Thyroid gland (tissue), 4 donors: ENCODE measurements at regions not wholly inside any gene's neighbourhood (a gene's known extent, or its start where the extent isn't known, plus 50 kb on each side); places are given as distances from the start of the nearest gene placed in this dataset.
"Not testable (repeated sequence)": the region's sequence is repeated elsewhere in the genome, so short reads cannot be mapped to it uniquely, and the experiment has no call there.

ENCODE experiments used
- DNase-seq, 2 donors: peaks; one replicate each; pipeline ENCODE4 v3.0.0-alpha.2; 2019
- H3K27ac ChIP-seq, 3 donors: fragments of 200-600 bp; sonication (generic); 1 replicate in 2 of 3; 2 replicates in 1 of 3; pipeline ENCODE4 v1.5.1; 2016 to 2019; ENCODE audit warnings: mild to moderate bottlenecking in 1 of 3, moderate library complexity in 1 of 3
- H3K27me3 ChIP-seq: fragments of 200-600 bp; sonication (generic); one replicate; pipeline ENCODE4 v1.5.1; 2019
- H3K36me3 ChIP-seq, 2 donors: fragments of 200-600 bp; sonication (generic); one replicate each; pipeline ENCODE4 v1.5.1; 2016 to 2019
- H3K4me1 ChIP-seq, 2 donors: fragments of 200-600 bp; sonication (generic); one replicate each; pipeline ENCODE4 v1.5.1; 2017 to 2019
- H3K4me3 ChIP-seq, 3 donors: fragments of 200-600 bp; sonication (generic); replicated peaks in 1 of 3; 1 replicate in 2 of 3; 2 replicates in 1 of 3; pipeline ENCODE4 v1.5.1; 2016; ENCODE audit warnings: mild to moderate bottlenecking in 1 of 3
- H3K9me3 ChIP-seq: fragments of 200-600 bp; sonication (generic); one replicate; pipeline ENCODE4 v1.5.1; 2017
- CTCF ChIP-seq, 6 experiments: fragments of 200-600 bp in 3 of 6; fragments of 450-650 bp in 3 of 6; sonication (generic) in 3 of 6; IDR thresholded peaks; one replicate each; pipeline ENCODE4 v1.5.1; 2016 to 2019; ENCODE audit warnings: antibody characterized with exemption in 6 of 6, mild to moderate bottlenecking in 2 of 6, inconsistent platforms in 1 of 6, moderate library complexity in 1 of 6
- POLR2A ChIP-seq, 2 donors: fragments of 450-650 bp; IDR thresholded peaks; one replicate each; pipeline ENCODE4 v1.6.1; 2017; ENCODE audit warnings: antibody characterized with exemption in 2 of 2, mild to moderate bottlenecking in 2 of 2, moderate library complexity in 1 of 2
- WGBS, 2 donors: methylation state at CpG; one replicate each; pipeline ENCODE4 v1.1.5; 2017; 5-methylcytosine and 5-hydroxymethylcytosine counted together
- intact Hi-C: fragments of 100-400 bp; cut with DNase I; formaldehyde crosslinking; loops from one replicate; pipeline ENCODE4 v1.15.1; 2023

- Histone ChIP-seq H3K9me3 (no peaks in the 10 kb centered on the region), H3K4me3 (peak overlapping the region; percentile 20 to 47 (median 26)), H3K27ac (peak overlapping the region; percentile 42 to 72 (median 72)), H3K4me1 (peaks cover 4% of the 10 kb centered on the region in 2 donors), H3K27me3 (no peaks in the 10 kb centered on the region), H3K36me3 (no peaks in the 10 kb centered on the region)
- 0 to 2% methylated on average over 12 to 30 of the region's 51 CpGs for WGBS, 2 donors
- TF ChIP-seq CTCF (IDR thresholded peaks at IDR 0.05) (peak in 1 of 6 experiments; percentile 28), POLR2A (IDR thresholded peaks at IDR 0.05) (no peak)
- intact Hi-C loops: no loop called here
- DNase-seq: peak; percentile 80 to 83
Measured at GRCh38 chr2:131682122-131682944, 154.6 kb downstream of the CCDC74A start.

- H3K27me3 ChIP-seq, H3K9me3 ChIP-seq, DNase-seq, intact Hi-C loops, H3K4me1 ChIP-seq, H3K36me3 ChIP-seq: not testable (repeated sequence)
- 15 to 31% methylated on average over 9 of the region's 9 CpGs for WGBS, 2 donors
- Histone ChIP-seq H3K27ac (peak overlapping the region in 2 of 3 donors; percentile 72), H3K4me3 (peak overlapping the region in 2 of 3 donors; percentile 26 to 47)
Measured at GRCh38 chr2:131682945-131683330, 155.2 kb downstream of the CCDC74A start.

GRCh38 chr2:131684631-131685316 lies 157.1 kb downstream of the CCDC74A start:
- intact Hi-C loops, H3K27ac ChIP-seq, DNase-seq, H3K36me3 ChIP-seq, H3K27me3 ChIP-seq, H3K9me3 ChIP-seq, H3K4me3 ChIP-seq, H3K4me1 ChIP-seq: not testable (repeated sequence)
- 65 to 78% methylated on average over 4 of the region's 4 CpGs for WGBS, 2 donors

DNA sequence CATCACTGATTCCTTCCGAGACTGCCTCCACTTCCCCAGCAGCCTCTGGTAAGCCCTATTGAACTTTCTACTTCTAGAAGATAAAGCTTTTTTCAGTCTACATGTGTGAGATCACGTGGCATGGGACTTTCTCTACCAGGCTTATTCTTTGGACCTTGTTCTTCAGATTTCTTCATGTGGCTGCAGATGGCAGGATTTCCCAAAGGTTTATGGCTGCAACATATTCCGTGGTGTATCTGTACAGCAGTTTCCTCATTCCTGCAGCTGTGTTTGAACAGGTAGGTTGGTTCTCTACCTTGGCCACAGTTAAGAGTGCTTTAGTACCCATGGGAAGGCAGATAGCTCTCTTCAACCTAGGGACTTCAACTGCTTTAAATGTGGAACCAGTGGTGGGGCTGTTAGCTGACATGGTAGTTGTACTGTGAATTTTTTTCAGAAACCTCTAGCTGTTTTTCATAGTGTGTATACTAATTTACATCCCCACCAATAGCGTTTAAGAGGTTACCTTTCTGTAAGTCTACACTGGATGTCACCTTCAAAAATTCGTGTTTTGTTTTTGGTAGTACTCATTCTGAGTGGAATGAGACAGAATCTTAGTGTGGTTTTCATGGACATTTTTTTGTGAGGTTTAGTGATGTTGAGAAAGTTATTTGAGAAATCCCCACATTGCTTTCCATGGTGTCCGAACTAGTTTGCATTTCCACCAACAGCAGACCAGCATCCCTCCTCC lies 158.6 kb downstream of the CCDC74A start:
- intact Hi-C loops, H3K36me3 ChIP-seq, H3K4me1 ChIP-seq, H3K27me3 ChIP-seq, H3K9me3 ChIP-seq, DNase-seq, H3K27ac ChIP-seq, H3K4me3 ChIP-seq: not testable (repeated sequence)
- WGBS, 2 donors: 85 to 88% methylated on average over 6 of the region's 6 CpGs

DNA sequence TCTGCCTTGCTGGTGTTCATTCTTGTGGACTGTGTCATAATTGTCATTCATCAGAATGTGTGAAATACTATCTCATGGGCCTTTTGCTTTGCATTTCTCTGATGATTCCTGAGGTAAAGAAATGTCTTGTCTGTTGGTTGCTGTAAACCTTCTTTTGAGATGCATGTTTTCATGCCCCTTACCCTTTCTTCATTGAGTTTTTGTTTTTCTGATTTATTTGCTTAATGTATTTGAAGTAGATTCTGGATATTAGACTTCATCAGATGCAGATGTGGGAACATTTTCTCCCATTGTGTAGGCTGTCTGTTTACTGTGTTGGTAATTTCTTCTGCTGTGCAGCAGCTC lies 159.2 kb downstream of the CCDC74A start:
- H3K36me3 ChIP-seq, H3K9me3 ChIP-seq, intact Hi-C loops, DNase-seq, H3K4me1 ChIP-seq, H3K27ac ChIP-seq, H3K27me3 ChIP-seq, H3K4me3 ChIP-seq: not testable (repeated sequence)

DNA sequence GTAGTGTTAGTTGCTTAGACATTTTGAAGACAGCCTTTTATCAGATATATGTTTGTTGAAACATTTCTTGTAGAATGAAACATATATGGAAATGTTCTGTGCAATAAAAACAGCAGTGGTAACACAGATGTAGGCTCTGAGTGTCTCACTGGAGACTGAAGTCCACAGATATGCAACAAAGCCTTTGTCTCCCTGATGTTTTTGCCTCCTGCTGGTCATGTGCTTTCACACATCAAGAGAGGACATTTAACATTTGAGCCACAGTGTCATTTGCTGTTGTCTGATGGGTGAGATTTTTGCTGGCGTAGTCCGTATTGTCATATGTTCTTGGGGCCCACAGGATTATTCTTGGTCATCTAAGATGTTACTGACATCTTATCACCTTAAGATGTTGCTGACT lies 161.4 kb downstream of the CCDC74A start:
- intact Hi-C loops, DNase-seq, H3K27me3 ChIP-seq, H3K4me1 ChIP-seq, H3K9me3 ChIP-seq, H3K4me3 ChIP-seq, H3K27ac ChIP-seq, H3K36me3 ChIP-seq: not testable (repeated sequence)
- WGBS, 2 donors: 100% methylated on average over 2 of the region's 2 CpGs

- H3K9me3 ChIP-seq, DNase-seq, H3K4me3 ChIP-seq, H3K36me3 ChIP-seq, H3K27me3 ChIP-seq, H3K27ac ChIP-seq, intact Hi-C loops, H3K4me1 ChIP-seq: not testable (repeated sequence)
- WGBS, 2 donors: 61 to 63% methylated on average over 2 of the region's 2 CpGs
Measured at GRCh38 chr2:131711268-131711667, 183.6 kb downstream of the CCDC74A start.

DNA sequence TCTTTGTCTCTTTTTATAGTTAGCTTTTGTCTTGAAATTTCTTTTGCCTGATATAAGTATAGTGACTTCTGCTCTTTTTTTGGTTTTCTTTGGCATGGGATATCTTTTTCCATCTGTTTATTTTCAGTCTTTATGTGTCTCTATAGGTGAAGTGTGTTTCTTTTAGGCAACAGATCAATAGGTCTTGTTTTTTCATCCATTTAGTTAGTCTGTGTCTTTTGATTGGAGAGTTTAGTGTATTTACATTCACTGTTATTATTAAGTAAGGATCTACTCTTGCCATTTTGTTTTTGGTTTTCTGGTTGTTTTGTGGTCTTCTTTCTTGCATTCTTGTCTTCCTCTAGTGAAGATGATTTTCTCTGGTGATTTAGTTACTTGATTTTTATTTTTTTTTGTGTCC lies 190.2 kb downstream of the CCDC74A start:
- H3K36me3 ChIP-seq, H3K27me3 ChIP-seq, H3K4me1 ChIP-seq, H3K27ac ChIP-seq, H3K9me3 ChIP-seq, intact Hi-C loops, H3K4me3 ChIP-seq, DNase-seq: not testable (repeated sequence)

DNA sequence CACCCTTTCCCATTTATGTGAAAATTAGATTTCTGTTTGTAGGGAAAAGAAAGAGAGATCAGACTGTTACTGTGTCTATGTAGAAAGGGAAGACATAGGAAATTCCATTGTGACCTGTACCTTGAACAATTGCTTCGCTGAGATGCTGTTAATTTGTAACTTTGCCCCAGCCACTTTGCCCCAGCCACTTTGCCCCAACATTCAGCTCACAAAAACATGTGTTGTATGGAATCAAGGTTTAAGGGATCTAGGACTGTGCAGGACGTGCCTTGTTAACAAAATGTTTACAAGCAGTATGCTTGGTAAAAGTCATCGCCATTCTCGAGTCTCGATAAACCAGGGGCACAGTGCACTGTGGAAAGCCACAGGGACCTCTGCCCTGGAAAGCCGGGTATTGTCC lies 193.5 kb downstream of the CCDC74A start:
- H3K27me3 ChIP-seq, H3K36me3 ChIP-seq, H3K4me1 ChIP-seq, H3K4me3 ChIP-seq, intact Hi-C loops, H3K9me3 ChIP-seq, H3K27ac ChIP-seq, DNase-seq: not testable (repeated sequence)
- 78 to 84% methylated on average over 6 of the region's 6 CpGs for whole genome bisulfite sequencing, 2 donors

- H3K9me3 ChIP-seq, H3K4me1 ChIP-seq, H3K27me3 ChIP-seq, H3K36me3 ChIP-seq, intact Hi-C loops, H3K4me3 ChIP-seq, DNase-seq, H3K27ac ChIP-seq: not testable (repeated sequence)
- 91% methylated on average over 2 of the region's 2 CpGs for WGBS, 2 donors
Measured at GRCh38 chr2:131722256-131722655, 194.6 kb downstream of the CCDC74A start.
